BJ (cell line): ENCODE measurements at regions not wholly inside any gene's neighbourhood (a gene's known extent, or its start where the extent isn't known, plus 50 kb on each side); places are given as distances from the start of the nearest gene placed in this dataset.

Experiments used
- CTCF ChIA-PET: fragments of 350-600 bp; formaldehyde crosslinking; extraction: SDS; loops from one replicate; lab custom pipeline; 2021; ENCODE audit warnings: antibody characterized with exemption, inconsistent platforms; lab: Yijun Ruan, JAX
- POLR2A ChIA-PET: fragments of 300-600 bp; sonication (Branson Sonifier 250); formaldehyde crosslinking; extraction: SDS; loops from one replicate; lab custom pipeline; 2021; ENCODE audit warnings: antibody characterized with exemption; lab: Charles Lee
- DNase-seq: peaks from one replicate; pipeline ENCODE4 v3.0.0-alpha.2; 2011; ENCODE audit warnings: low read depth
- H3K27me3 ChIP-seq: 2 replicates; pipeline ENCODE4 v1.6.0; 2011; ENCODE audit warnings: low read length; ENCODE audit not compliant: control insufficient read depth, insufficient read depth
- H3K36me3 ChIP-seq: 2 replicates; pipeline ENCODE4 v1.5.1; 2011; ENCODE audit warnings: low read length; ENCODE audit not compliant: control insufficient read depth, insufficient read depth
- H3K4me3 ChIP-seq: 2 replicates; pipeline ENCODE4 v1.5.1; 2011; ENCODE audit warnings: low read depth, mild to moderate bottlenecking, control low read depth, low read length
- CTCF ChIP-seq: IDR thresholded peaks from 2 replicates; pipeline ENCODE4 v1.5.1; 2011; ENCODE audit warnings: low read depth, mild to moderate bottlenecking, control low read depth, inconsistent platforms, low read length, moderate library complexity; ENCODE audit not compliant: insufficient read depth

- CTCF ChIA-PET, result no interaction called here
Observed at GRCh38 chr10:10313149-10313835, 704.4 kb upstream of the CELF2 start.

DNA sequence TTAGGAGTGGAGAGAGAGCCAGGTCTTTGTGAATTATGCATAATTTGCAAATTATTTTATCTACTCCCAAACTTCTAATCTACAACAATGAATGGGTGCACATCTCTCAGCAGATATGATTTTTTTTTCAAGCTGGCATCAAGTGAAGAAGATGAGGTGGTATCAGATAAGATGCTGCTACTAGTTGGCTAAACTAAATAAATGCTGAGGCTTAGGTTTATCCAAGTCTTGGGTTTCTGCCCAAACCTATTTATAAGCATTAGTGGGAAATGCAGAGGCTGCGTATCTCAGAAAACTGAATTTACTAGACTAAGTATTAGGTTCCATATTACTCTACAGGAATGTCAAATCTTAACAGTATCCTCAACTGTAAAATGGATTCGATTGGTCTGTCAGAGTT lies 703.0 kb upstream of the CELF2 start:
- DNase-seq, result no peak
- no peaks in the 10 kb centered on the region for H3K27me3 ChIP-seq
- ChIA-PET CTCF (no interaction called here), POLR2A (no interaction called here)
- H3K36me3 ChIP-seq, result no peaks in the 10 kb centered on the region
- H3K4me3 ChIP-seq, result no peak overlapping the region
- no peak for TF ChIP-seq CTCF

More at GRCh38 chr10:10313149-10313835, 704.4 kb upstream of the CELF2 start:
- no peaks in the 10 kb centered on the region for H3K27me3 ChIP-seq
- POLR2A ChIA-PET, result no interaction called here
- no peaks in the 10 kb centered on the region for H3K36me3 ChIP-seq
- no peak for DNase-seq
- no peak for TF ChIP-seq CTCF
- H3K4me3 ChIP-seq, result no peak overlapping the region

DNA sequence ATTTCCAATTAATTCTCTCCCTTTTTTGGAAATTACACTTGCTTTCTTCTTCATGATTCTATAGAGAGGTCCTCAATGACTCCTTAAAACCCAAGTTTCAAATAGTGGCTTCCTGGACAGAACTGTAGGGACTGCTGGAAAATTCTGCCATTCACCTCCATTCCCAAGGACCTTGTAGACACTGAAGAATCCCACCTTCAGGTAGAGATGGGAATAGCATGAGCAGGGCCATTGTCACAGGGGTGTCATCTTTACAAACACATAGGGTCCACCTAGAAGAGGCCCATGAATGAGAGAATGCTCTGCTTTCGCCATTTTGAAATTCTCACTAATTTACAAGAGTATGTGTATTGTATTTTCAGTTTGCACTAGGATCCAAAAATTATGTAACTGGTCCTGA lies 701.7 kb upstream of the CELF2 start:
- Histone ChIP-seq H3K36me3 (no peaks in the 10 kb centered on the region), H3K27me3 (no peaks in the 10 kb centered on the region), H3K4me3 (no peak overlapping the region)
- CTCF ChIA-PET, result no interaction called here
- POLR2A ChIA-PET, result no interaction called here
- TF ChIP-seq CTCF, result no peak
- no peak for DNase-seq

- no peaks in the 10 kb centered on the region for H3K36me3 ChIP-seq
Observed at GRCh38 chr10:10317151-10317550, 700.5 kb upstream of the CELF2 start.

DNA sequence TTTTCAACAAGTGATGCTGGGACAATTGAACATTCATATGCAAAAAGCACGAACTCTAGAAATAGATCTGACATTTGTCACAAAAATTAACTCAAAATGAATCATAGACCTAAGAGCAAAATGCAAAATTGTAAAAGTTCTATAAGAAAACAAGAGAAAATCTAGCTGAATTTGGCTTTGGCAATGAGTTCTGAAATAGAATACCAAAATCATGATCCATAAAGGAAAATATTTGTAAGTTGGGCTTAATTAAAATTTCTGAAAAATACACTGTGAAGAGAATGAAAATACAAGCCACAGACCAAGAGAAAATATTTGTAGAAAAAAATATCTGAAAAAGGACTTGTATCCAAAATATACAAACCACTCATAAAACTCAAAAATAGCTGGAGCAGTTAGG lies 698.8 kb upstream of the CELF2 start:
- Histone ChIP-seq H3K36me3 (no peaks in the 10 kb centered on the region), H3K27me3 (no peaks in the 10 kb centered on the region), H3K4me3 (no peak overlapping the region)
- CTCF ChIA-PET, result no interaction called here
- POLR2A ChIA-PET, result no interaction called here
- no peak for DNase-seq
- TF ChIP-seq CTCF, result no peak

More at GRCh38 chr10:10317151-10317550, 700.5 kb upstream of the CELF2 start:
- Histone ChIP-seq H3K27me3 (no peaks in the 10 kb centered on the region), H3K4me3 (no peak overlapping the region)
- no peak for TF ChIP-seq CTCF
- DNase-seq, result no peak
- ChIA-PET POLR2A (no interaction called here), CTCF (no interaction called here)
